Hepatocyte (in vitro differentiated cells): ENCODE measurements at regions not wholly inside any gene's neighbourhood (a gene's known extent, or its start where the extent isn't known, plus 50 kb on each side); places are given as distances from the start of the nearest gene placed in this dataset.

Source experiments
- DNase-seq: peaks from one replicate; pipeline ENCODE4 v3.0.0-alpha.2; 2016; ENCODE audit warnings: low spot score
- H2AFZ ChIP-seq: fragments of 200-600 bp; sonication (generic); 2 replicates; pipeline ENCODE4 v1.6.0; 2016; ENCODE audit warnings: antibody characterized with exemption, mild to moderate bottlenecking
- H3K27ac ChIP-seq: fragments of 200-600 bp; sonication (generic); 2 replicates; pipeline ENCODE4 v1.5.1; 2016; ENCODE audit warnings: mild to moderate bottlenecking
- H3K27me3 ChIP-seq: fragments of 200-600 bp; sonication (generic); 2 replicates; pipeline ENCODE4 v1.6.1; 2016
- H3K36me3 ChIP-seq: fragments of 200-600 bp; sonication (generic); replicated peaks from 2 replicates; pipeline ENCODE4 v1.5.1; 2016; ENCODE audit warnings: low read depth; ENCODE audit not compliant: insufficient read depth
- H3K4me1 ChIP-seq: fragments of 200-600 bp; sonication (generic); 2 replicates; pipeline ENCODE4 v1.5.1; 2016; ENCODE audit warnings: mild to moderate bottlenecking, moderate library complexity; ENCODE audit not compliant: insufficient read depth
- H3K4me2 ChIP-seq: fragments of 200-600 bp; sonication (generic); 2 replicates; pipeline ENCODE4 v1.6.0; 2016
- H3K4me3 ChIP-seq: fragments of 200-600 bp; sonication (generic); 2 replicates; pipeline ENCODE4 v1.5.1; 2016; ENCODE audit warnings: mild to moderate bottlenecking
- H3K79me2 ChIP-seq: fragments of 200-600 bp; sonication (generic); 2 replicates; pipeline ENCODE4 v1.6.0; 2017; ENCODE audit warnings: mild to moderate bottlenecking
- H3K9me2 ChIP-seq: fragments of 200-600 bp; sonication (generic); replicated peaks from 2 replicates; pipeline ENCODE4 v1.6.0; 2017; ENCODE audit warnings: mild to moderate bottlenecking; ENCODE audit not compliant: insufficient read depth
- H3K9me3 ChIP-seq: fragments of 200-600 bp; sonication (generic); 2 replicates; pipeline ENCODE4 v1.5.1; 2016; ENCODE audit warnings: low read depth, mild to moderate bottlenecking
- H4K20me1 ChIP-seq: fragments of 200-600 bp; sonication (generic); 2 replicates; pipeline ENCODE4 v1.6.0; 2016; ENCODE audit warnings: mild to moderate bottlenecking; ENCODE audit not compliant: insufficient read depth, poor library complexity, severe bottlenecking
- EZH2 ChIP-seq: fragments of 200-600 bp; sonication (generic); IDR thresholded peaks from 2 replicates; pipeline ENCODE4 v1.6.1; 2016; ENCODE audit warnings: antibody characterized with exemption, mild to moderate bottlenecking, borderline replicate concordance
- EZH2phosphoT487 ChIP-seq: fragments of 200-600 bp; sonication (generic); IDR thresholded peaks from one replicate; pipeline ENCODE4 v1.6.1; 2018; ENCODE audit warnings: antibody characterized with exemption, mild to moderate bottlenecking, low read depth, moderate library complexity; ENCODE audit not compliant: unreplicated experiment, severe bottlenecking
- WGBS: methylation state at CpG from one replicate; pipeline ENCODE4 v1.1.6; 2016; ENCODE audit warnings: low lambda C conversion rate; ENCODE audit errors: missing lambda C conversion rate; 5-methylcytosine and 5-hydroxymethylcytosine counted together
- TF ChIP-seq, protein P1 (sequence below): fragments of 200-600 bp; sonication (generic); IDR thresholded peaks from 2 replicates; pipeline ENCODE4 v1.5.1; 2016; ENCODE audit warnings: antibody characterized with exemption, mild to moderate bottlenecking; ENCODE audit not compliant: poor library complexity

DNA sequence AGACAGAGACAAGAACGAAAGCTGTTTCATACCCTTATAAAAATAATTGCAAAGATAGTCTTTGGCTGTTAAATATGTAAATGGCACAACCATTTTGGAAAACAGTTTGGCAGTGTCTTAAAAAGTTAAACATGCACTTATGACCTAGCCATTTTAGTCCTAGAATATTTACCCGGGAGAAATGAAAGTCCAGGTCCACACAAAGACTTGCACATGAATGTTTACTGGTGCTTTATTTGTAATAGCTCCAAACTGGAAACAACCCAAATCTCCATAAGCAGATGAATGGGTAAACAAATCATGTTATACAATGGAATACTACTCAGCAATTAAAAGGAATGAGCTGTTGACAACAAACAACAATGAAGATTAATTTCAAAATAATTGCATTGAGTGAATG is 380.4 kb downstream of the ETNK1 start:
- Histone ChIP-seq H2AFZ (no peak overlapping the region), H3K36me3 (no peaks in the 10 kb centered on the region), H3K4me2 (no peak overlapping the region), H3K9me3 (no peaks in the 10 kb centered on the region), H4K20me1 (no peaks in the 10 kb centered on the region), H3K27ac (no peak overlapping the region), H3K4me1 (no peaks in the 10 kb centered on the region), H3K27me3 (no peaks in the 10 kb centered on the region), H3K4me3 (no peak overlapping the region), H3K9me2 (no peaks in the 10 kb centered on the region), H3K79me2 (no peaks in the 10 kb centered on the region)
- TF ChIP-seq EZH2 = no peak
- TF ChIP-seq EZH2phosphoT487 = no peak
- TF ChIP-seq, protein P1, sequence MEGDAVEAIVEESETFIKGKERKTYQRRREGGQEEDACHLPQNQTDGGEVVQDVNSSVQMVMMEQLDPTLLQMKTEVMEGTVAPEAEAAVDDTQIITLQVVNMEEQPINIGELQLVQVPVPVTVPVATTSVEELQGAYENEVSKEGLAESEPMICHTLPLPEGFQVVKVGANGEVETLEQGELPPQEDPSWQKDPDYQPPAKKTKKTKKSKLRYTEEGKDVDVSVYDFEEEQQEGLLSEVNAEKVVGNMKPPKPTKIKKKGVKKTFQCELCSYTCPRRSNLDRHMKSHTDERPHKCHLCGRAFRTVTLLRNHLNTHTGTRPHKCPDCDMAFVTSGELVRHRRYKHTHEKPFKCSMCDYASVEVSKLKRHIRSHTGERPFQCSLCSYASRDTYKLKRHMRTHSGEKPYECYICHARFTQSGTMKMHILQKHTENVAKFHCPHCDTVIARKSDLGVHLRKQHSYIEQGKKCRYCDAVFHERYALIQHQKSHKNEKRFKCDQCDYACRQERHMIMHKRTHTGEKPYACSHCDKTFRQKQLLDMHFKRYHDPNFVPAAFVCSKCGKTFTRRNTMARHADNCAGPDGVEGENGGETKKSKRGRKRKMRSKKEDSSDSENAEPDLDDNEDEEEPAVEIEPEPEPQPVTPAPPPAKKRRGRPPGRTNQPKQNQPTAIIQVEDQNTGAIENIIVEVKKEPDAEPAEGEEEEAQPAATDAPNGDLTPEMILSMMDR = no peak
- no peak for DNase-seq
- whole genome bisulfite sequencing = 78% methylated on average over 2 of the region's 2 CpGs

DNA sequence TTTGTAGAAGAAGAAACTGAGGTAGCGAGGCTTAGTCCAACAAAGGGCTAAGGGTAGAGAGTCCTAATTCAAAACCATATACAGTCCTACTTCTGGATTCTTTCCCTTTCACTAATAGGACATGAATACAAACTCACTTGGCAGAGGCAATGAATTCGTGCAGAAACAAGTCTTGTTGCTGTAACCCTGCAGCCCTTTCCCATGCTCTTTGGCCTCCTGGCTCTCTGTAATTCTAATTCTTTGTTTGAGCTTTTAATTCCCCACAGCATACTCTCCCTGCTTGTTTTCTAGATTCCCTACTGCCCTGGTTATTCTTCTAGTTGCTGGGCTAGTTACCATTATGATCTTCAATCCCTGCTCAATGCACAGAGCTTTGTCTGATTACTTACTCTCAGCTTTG is 381.4 kb downstream of the ETNK1 start:
- no peaks in the 10 kb centered on the region for H3K4me1 ChIP-seq
- DNase-seq = no peak
- no peak overlapping the region for H3K4me3 ChIP-seq
- H3K36me3 ChIP-seq = no peaks in the 10 kb centered on the region
- no peaks in the 10 kb centered on the region for H3K79me2 ChIP-seq
- H3K4me2 ChIP-seq = no peak overlapping the region
- TF ChIP-seq EZH2phosphoT487 (no peak), EZH2 (no peak)
- TF ChIP-seq, protein P1 = no peak
- no peak overlapping the region for H3K27ac ChIP-seq
- H3K27me3 ChIP-seq = no peaks in the 10 kb centered on the region
- no peak overlapping the region for H2AFZ ChIP-seq
- H4K20me1 ChIP-seq = no peaks in the 10 kb centered on the region
- no peaks in the 10 kb centered on the region for H3K9me3 ChIP-seq
- H3K9me2 ChIP-seq = no peaks in the 10 kb centered on the region
- 76% methylated on average over 2 of the region's 2 CpGs for WGBS

DNA sequence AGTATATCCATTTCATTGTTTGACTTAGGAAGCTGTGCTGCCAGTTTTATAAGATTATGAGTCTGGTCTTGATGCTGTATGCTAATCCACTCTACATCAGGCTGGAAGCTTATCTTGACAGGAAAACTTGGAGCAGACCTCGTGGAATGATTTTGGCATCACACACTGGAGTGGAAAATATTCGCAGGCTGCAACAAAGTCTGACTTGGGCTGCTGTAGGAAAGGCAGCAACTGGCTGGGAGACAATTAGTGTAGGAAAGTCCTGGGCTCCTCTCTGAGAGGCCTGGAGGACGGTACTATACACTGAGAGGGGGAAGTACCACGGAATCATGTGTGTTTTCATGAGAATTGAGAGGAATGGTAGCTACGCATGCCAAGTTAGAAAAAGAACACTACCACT is 383.7 kb downstream of the ETNK1 start:
- WGBS = 69% methylated on average over 5 of the region's 5 CpGs
- no peaks in the 10 kb centered on the region for H3K9me2 ChIP-seq
- peak; percentile 11 for DNase-seq
- H3K27me3 ChIP-seq = no peaks in the 10 kb centered on the region
- no peak overlapping the region for H2AFZ ChIP-seq
- TF ChIP-seq, protein P1 = no peak
- TF ChIP-seq EZH2phosphoT487 (no peak), EZH2 (no peak)
- H3K27ac ChIP-seq = no peak overlapping the region
- no peaks in the 10 kb centered on the region for H3K36me3 ChIP-seq
- H3K79me2 ChIP-seq = no peaks in the 10 kb centered on the region
- H3K4me2 ChIP-seq = no peak overlapping the region
- H3K4me3 ChIP-seq = no peak overlapping the region
- H3K9me3 ChIP-seq = no peaks in the 10 kb centered on the region
- no peaks in the 10 kb centered on the region for H4K20me1 ChIP-seq
- H3K4me1 ChIP-seq = no peaks in the 10 kb centered on the region

DNA sequence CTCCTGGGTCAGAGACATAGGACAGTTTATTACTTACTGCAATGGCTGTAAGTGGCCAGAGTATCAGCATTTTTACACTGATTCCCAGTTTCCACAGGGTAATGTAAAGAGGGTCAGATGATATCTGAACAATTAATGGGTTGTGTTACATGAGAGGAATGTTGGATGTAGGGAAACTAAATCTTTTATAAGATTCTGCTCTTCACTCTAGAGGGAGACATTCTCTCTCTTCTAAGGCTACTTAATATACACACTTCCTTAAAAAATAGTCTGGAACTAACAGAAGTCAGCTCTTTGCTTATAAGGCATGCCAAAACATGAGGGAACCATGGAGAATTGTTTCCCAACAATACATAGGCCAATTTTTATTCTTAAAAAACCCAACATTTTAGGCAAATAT is 389.8 kb downstream of the ETNK1 start:
- H3K27me3 ChIP-seq = no peaks in the 10 kb centered on the region
- H3K4me1 ChIP-seq = no peaks in the 10 kb centered on the region
- H3K4me2 ChIP-seq = no peak overlapping the region
- no peaks in the 10 kb centered on the region for H3K36me3 ChIP-seq
- no peak overlapping the region for H2AFZ ChIP-seq
- TF ChIP-seq, protein P1 = peak; percentile 15
- no peak for TF ChIP-seq EZH2
- TF ChIP-seq EZH2phosphoT487 = no peak
- H3K27ac ChIP-seq = no peak overlapping the region
- no peak overlapping the region for H3K4me3 ChIP-seq
- no peaks in the 10 kb centered on the region for H3K9me2 ChIP-seq
- no peaks in the 10 kb centered on the region for H4K20me1 ChIP-seq
- DNase-seq = no peak
- H3K79me2 ChIP-seq = no peaks in the 10 kb centered on the region
- no peaks in the 10 kb centered on the region for H3K9me3 ChIP-seq
